Ammon's horn (tissue), 1 donor: ENCODE measurements at regions not wholly inside any gene's neighbourhood (a gene's known extent, or its start where the extent isn't known, plus 50 kb on each side); places are given as distances from the start of the nearest gene placed in this dataset.

Source experiments
- DNase-seq: peaks from one replicate; pipeline ENCODE4 v3.0.0-alpha.2; 2016; ENCODE audit warnings: low spot score

GRCh38 chr2:172153156-172153555, 50.5 kb upstream of the DLX2 start:
- no peak for DNase-seq

DNA sequence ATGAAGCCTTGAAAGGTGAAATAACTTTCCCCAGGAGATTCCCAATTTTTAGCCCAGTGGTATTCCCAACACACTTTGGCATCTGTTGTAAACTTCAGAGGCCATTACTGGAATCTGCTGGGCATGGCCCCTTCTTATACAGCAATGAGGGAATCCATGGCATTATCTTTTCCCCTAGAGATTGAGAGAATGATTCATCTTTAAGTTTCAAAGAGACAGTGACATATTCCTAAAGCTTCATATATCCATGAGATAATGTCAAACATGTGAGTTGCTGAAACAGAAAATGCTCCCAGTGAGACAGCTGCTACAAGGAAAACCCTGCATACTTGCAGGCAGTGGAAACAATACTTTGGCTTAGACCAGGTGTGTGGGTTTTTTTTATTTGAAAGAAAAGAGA, 51.1 kb upstream of the DLX2 start:
- no peak for DNase-seq

GRCh38 chr2:172155752-172156151, 53.1 kb upstream of the DLX2 start:
- no peak for DNase-seq

DNA sequence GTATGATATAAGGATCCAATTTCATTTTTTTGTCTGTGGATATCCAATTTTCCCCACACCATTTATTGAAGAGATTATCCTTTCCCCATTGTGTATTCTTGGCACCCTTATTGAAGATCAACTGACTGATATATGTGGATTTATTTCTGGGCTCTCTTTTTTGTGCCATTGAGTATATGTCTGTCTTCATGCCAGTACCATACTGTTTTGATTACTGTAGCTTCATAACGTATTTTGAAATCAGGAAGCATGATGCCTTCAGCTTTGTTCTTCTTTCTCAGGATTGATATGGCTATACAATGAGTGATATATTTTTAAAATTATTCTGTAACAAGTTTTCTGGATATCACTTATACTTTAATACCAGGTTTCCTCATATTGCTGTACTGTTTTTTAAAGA, 58.1 kb upstream of the DLX2 start:
- DNase-seq = no peak

DNA sequence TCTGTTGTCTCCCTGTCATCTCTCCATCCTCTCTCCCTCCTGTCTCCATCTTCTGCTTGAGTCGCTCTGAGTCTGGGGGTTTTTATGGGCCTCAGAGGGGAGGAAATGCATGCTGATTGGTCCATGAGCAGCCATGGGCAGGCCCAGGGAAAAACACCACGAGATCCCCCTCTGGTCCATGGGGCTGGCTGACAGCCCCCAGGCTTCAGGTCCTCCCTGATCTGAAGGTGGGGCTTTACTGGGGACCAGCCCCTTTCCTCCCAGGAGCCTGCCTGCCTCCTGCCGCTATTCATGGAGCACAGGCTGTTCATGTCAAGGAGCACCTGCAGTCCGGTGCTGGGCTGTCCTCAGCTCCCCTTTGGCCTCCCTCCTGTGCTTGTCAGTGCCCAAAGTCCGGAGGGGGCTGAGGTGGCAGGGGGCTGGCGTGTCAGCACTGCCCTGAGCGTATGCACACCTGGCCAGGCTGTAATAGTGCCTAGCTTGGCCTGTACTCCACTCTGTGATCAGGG, 59.6 kb upstream of the DLX2 start:
- DNase-seq = no peak

GRCh38 chr2:172162739-172163336, 60.1 kb upstream of the DLX2 start:
- no peak for DNase-seq

DNA sequence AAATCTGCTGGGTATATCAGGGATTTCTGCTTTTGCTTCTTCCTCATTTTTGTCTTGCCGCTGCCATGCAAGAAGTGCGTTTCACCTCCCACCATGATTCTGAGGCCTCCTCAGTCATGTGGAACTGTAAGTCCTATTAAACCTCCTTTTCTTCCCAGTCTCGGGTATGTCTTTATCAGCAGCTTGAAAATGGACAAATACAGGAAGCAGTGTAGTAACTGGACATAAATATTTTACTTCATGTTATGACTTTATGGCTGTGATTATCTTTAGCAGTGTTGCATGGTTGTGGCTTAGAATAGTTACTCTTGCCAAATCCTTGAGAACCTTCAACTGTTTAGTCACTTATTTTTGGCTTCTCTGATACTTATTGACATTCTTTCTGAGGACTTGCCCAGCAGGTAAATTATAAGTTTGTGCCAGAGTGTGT, 66.2 kb upstream of the DLX2 start:
- peak; percentile 36 for DNase-seq

- DNase-seq = no peak
These were observed 66.9 kb upstream of the DLX2 start for GRCh38 chr2:172169611-172170010.

- peak; percentile 69 for DNase-seq
These were observed 69.9 kb upstream of the DLX2 start for GRCh38 chr2:172172513-172173173.

DNA sequence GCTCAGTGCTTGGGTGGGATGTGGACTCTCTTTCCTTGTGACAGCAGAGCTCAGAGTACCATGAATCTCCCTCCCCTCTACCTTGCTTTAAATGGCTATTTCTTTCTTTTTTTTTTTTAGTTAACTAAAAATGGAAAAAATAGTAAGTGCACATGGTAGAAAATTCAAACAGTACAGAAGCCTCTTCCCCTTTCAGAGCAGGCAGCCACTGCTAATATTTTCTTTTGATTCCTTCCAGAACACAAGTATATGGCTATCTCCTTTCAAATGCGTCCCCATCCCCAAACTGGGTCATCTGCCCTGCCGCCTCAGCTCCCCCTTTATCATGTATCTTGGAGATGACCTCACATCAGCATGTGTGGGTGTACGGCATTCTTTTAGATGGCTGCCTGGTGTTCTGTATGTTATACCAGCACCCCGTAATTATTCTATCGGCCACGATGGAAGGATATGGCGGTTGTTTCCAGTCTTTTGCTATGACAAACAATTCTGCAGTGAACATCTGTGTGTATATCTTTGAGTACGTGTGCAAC, 70.5 kb upstream of the DLX2 start:
- DNase-seq = no peak

DNA sequence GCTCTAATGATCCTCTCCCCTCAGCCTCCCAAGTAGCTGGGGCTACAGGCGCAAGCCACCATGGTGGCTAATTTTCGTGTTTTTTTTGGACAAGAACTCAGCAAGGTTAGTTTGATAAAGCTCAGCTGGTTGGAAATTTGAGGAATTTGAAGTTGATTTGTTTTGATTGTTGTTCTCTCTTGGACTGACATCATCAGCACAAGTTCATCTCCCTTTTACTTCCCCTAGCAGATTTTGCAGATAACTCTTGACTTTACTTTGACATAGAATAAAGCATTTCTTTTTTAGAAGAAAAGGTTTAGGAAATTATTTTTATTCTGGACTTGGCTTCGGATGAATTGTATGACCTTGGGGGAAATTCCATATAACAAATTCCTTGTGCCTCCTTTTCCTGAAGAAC, 74.9 kb upstream of the DLX2 start:
- no peak for DNase-seq

- DNase-seq = no peak
These were observed 75.3 kb upstream of the DLX2 start for GRCh38 chr2:172177996-172178395.

GRCh38 chr2:172179045-172179701, 76.5 kb upstream of the DLX2 start:
- no peak for DNase-seq

GRCh38 chr2:172181840-172182239, 79.1 kb upstream of the DLX2 start:
- no peak for DNase-seq

- no peak for DNase-seq
These were observed 79.9 kb upstream of the DLX2 start for GRCh38 chr2:172182624-172183023.

GRCh38 chr2:172193331-172194089, 90.8 kb upstream of the DLX2 start:
- no peak for DNase-seq

- no peak for DNase-seq
These were observed 93.2 kb upstream of the DLX2 start for GRCh38 chr2:172195836-172196376.

DNA sequence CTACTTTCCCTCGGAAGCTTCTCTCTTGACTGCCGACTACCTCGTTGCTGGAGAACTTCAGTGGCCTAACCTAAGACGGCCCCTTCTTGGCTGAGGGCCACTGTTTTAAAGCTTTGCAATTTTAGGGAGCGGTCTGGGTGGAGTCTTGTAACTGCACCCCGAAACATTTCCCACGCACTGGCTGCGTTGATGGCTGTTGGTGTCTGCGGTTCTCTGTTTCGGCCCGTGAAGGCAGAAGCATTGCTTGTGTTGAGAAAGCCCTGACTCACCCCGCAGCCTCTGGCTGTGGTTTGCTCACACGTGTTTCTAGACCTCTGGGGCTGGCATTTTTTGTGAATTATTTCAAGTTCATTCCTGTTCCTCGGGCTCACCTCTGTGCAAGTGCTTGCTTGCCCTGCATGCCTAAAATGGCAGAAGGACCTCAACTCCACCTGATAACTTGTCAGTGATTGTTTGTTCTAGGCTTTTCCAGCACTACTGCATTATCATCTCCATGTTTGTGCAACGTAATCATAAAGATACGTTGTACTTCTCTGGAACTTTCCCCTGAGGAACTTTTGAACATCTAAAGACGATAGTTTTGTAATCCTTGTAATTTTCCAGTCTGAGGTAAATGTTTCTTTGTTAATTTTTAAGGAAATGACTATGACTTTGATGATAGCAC, 94.2 kb upstream of the DLX2 start:
- no peak for DNase-seq

DNA sequence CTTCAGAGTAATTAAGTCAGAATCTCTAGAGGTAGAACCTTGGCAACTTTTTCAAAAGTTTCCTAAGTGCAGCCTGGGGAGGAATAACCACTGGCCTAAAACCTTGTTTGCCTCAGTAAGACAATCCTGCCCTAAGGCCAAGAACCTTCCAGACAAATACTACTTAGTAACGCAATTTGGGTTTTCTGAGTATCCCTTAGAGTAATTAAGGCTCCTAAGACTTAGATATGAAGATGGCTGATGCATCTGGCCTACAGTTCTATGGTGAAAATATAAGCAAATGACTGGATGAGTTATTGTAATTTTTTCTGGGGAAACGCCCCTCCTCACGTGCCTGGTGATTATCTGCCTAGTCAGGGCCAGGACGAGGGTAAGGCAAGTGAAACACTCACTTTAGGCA, 95.7 kb upstream of the DLX2 start:
- DNase-seq = no peak

- DNase-seq = no peak
These were observed 96.2 kb upstream of the DLX2 start for GRCh38 chr2:172198908-172199307.

DNA sequence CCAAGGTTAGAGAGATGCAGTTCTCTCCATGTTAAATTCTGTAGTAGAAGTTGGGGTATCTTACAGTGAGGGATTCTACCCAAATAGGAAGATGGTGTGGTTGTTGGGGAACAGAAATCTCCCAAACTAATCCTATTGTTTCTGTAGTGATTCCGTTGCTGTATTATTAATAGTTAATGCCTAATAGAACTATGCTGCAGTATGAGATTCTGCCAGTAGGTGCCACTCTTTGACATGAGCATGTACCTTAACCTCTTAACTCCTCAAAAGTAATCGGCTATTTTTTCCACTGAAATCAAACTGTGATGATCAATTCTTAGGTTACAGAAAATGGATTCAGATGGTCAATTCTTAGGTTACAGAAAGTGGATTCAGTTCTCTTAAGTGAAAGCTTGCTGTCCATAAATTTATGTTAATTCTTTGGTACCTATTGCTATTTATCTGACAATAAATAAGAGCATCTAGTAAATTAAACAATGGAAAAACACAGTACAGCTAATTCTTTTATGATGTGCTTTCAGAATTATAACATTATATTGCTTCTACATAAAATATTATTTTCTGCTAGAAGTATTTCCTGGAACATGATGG, 97.9 kb upstream of the DLX2 start:
- DNase-seq = no peak
